ENCODE measurements at regions not wholly inside any gene's neighbourhood (a gene's known extent, or its start where the extent isn't known, plus 50 kb on each side); places are given as distances from the start of the nearest gene placed in this dataset.

DNA sequence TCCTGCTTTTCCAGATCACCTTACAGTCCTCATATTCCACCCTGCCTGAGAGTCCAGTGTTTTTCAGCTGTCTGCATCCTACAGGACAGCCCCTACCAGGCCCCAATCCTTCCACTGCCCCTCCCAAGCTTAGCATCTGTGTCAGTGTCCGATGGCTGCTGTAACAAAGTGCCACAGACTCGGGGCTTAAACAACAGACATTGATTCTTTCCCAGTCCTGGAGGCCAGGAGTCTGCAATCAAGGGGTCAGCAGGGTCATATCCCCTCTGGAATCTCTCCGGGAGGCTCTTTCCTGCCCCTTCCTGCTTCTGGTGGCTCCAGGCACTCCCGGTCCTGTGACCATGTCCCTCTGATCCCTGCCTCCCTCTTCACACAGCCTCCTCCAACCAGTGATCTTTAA, 396.6 kb upstream of the MAP3K7 start:
- Histone ChIP-seq H3K4me2 (no peak overlapping the region), H3K79me2 (ENCODE audit: low read depth) (no peaks in the 10 kb centered on the region), H3K4me1 (replicated peaks; ENCODE audit: insufficient read depth) (no peaks in the 10 kb centered on the region), H3K27me3 (ENCODE audit: insufficient read depth, low read depth) (no peaks in the 10 kb centered on the region), H3K9me2 (ENCODE audit: insufficient read depth) (no peaks in the 10 kb centered on the region), H3K36me3 (ENCODE audit: low read depth) (no peaks in the 10 kb centered on the region), H3K9me3 (ENCODE audit: insufficient read depth, low read depth) (no peaks in the 10 kb centered on the region), H3K4me3 (no peak overlapping the region), H2AFZ (no peak overlapping the region), H3F3A (ENCODE audit: insufficient read depth, low read depth) (no peaks in the 10 kb centered on the region), H4K20me1 (ENCODE audit: insufficient read depth) (no peaks in the 10 kb centered on the region), H3K27ac (no peak overlapping the region)
- BruUV-seq (replicated peaks), result no TSS peak
- ChIA-PET POLR2A (ENCODE audit: unreplicated experiment) (no interaction called here), CTCF (no interaction called here)
- DNase-seq, result no peak
- intact Hi-C loops (cut with micrococcal nuclease; ENCODE audit: unreplicated experiment), result no loop called here
- TF ChIP-seq EZH2 (IDR thresholded peaks at IDR 0.05; ENCODE audit: low read depth), result no peak
- TF ChIP-seq, protein P1, sequence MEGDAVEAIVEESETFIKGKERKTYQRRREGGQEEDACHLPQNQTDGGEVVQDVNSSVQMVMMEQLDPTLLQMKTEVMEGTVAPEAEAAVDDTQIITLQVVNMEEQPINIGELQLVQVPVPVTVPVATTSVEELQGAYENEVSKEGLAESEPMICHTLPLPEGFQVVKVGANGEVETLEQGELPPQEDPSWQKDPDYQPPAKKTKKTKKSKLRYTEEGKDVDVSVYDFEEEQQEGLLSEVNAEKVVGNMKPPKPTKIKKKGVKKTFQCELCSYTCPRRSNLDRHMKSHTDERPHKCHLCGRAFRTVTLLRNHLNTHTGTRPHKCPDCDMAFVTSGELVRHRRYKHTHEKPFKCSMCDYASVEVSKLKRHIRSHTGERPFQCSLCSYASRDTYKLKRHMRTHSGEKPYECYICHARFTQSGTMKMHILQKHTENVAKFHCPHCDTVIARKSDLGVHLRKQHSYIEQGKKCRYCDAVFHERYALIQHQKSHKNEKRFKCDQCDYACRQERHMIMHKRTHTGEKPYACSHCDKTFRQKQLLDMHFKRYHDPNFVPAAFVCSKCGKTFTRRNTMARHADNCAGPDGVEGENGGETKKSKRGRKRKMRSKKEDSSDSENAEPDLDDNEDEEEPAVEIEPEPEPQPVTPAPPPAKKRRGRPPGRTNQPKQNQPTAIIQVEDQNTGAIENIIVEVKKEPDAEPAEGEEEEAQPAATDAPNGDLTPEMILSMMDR (conservative IDR thresholded peaks at IDR 0.05), result no peak

DNA sequence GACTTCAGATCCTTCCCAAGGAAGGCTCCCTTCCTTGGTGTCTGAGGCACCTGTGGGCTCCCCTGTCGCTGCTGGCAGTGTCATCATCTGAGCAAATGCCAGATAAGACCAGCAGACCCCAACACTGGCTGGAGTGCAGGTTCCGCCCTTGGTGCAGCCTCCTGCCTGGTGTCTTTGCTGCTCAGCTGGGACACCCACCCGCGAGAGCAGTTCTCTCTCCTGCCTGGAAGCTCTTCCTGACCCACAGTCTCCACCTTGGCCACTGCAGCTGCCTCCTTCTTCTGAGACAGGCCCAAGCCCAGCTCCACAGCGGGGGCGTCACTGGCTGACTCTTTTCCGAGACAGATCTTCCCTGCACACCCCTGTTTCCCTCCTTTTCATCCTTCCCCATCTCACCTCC, 395.7 kb upstream of the MAP3K7 start:
- no peak for TF ChIP-seq EZH2 (IDR thresholded peaks at IDR 0.05; ENCODE audit: low read depth)
- TF ChIP-seq, protein P1 (conservative IDR thresholded peaks at IDR 0.05), result no peak
- no peak overlapping the region for H3K27ac ChIP-seq

DNA sequence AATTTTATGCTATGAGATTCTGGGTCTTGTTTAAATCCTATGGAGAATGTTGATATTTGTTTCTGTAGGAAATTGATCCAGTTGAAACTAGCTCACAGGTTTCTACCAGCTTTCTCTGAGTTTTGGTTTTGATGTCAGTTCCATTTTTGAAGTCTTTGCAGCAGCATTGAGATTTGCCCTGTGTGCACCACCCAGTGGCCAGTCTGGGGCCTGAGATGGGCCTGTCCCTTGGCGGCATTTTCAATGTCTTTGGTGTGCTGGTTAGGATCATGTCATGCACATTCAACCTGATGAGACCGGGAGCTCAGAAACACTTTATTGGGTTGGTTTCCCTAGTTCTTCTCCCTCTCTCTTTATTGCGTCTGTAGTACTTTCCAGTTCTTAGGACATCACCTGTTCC, 395.2 kb upstream of the MAP3K7 start:
- no peaks in the 10 kb centered on the region for H3K36me3 ChIP-seq (ENCODE audit: low read depth)
- POLR2A ChIA-PET (ENCODE audit: unreplicated experiment), result no interaction called here
- no peaks in the 10 kb centered on the region for H3K4me1 ChIP-seq (replicated peaks; ENCODE audit: insufficient read depth)
- no peak overlapping the region for H3K4me2 ChIP-seq
- DNase-seq, result no peak
- H4K20me1 ChIP-seq (ENCODE audit: insufficient read depth), result no peaks in the 10 kb centered on the region
- no TSS peak for BruUV-seq (replicated peaks)
- no peak overlapping the region for H3K27ac ChIP-seq
- H3K9me3 ChIP-seq (ENCODE audit: insufficient read depth, low read depth), result no peaks in the 10 kb centered on the region
- H3K9me2 ChIP-seq (ENCODE audit: insufficient read depth), result no peaks in the 10 kb centered on the region
- CTCF ChIA-PET, result no interaction called here
- H3F3A ChIP-seq (ENCODE audit: insufficient read depth, low read depth), result no peaks in the 10 kb centered on the region
- intact Hi-C loops (cut with micrococcal nuclease; ENCODE audit: unreplicated experiment), result no loop called here
- no peaks in the 10 kb centered on the region for H3K27me3 ChIP-seq (ENCODE audit: insufficient read depth, low read depth)
- H3K4me3 ChIP-seq, result no peak overlapping the region
- no peaks in the 10 kb centered on the region for H3K79me2 ChIP-seq (ENCODE audit: low read depth)
- TF ChIP-seq, protein P1 (conservative IDR thresholded peaks at IDR 0.05), result no peak
- TF ChIP-seq EZH2 (IDR thresholded peaks at IDR 0.05; ENCODE audit: low read depth), result no peak
- H2AFZ ChIP-seq, result no peak overlapping the region

More for the DNA sequence above, 395.7 kb upstream of the MAP3K7 start:
- Histone ChIP-seq H4K20me1 (ENCODE audit: insufficient read depth) (no peaks in the 10 kb centered on the region), H3F3A (ENCODE audit: insufficient read depth, low read depth) (no peaks in the 10 kb centered on the region), H3K4me1 (replicated peaks; ENCODE audit: insufficient read depth) (no peaks in the 10 kb centered on the region), H3K4me3 (no peak overlapping the region), H2AFZ (no peak overlapping the region), H3K79me2 (ENCODE audit: low read depth) (no peaks in the 10 kb centered on the region), H3K9me3 (ENCODE audit: insufficient read depth, low read depth) (no peaks in the 10 kb centered on the region), H3K27me3 (ENCODE audit: insufficient read depth, low read depth) (no peaks in the 10 kb centered on the region), H3K36me3 (ENCODE audit: low read depth) (no peaks in the 10 kb centered on the region), H3K9me2 (ENCODE audit: insufficient read depth) (no peaks in the 10 kb centered on the region), H3K4me2 (no peak overlapping the region)
- BruUV-seq (replicated peaks), result no TSS peak
- no peak for DNase-seq
- intact Hi-C loops (cut with micrococcal nuclease; ENCODE audit: unreplicated experiment), result no loop called here
- CTCF ChIA-PET, result no interaction called here
- POLR2A ChIA-PET (ENCODE audit: unreplicated experiment), result no interaction called here
